ENCODE measurements at regions not wholly inside any gene's neighbourhood (a gene's known extent, or its start where the extent isn't known, plus 50 kb on each side); places are given as distances from the start of the nearest gene placed in this dataset.

- TF ChIP-seq POLR2AphosphoS5 (IDR thresholded peaks at IDR 0.05; ENCODE audit: low read depth, low read length) (no peak), TAF1 (IDR thresholded peaks at IDR 0.05; ENCODE audit: low read depth, low read length) (no peak), POLR2A (IDR thresholded peaks at IDR 0.05; ENCODE audit: low read depth, low read length) (no peak), SPI1 (IDR thresholded peaks at IDR 0.05; ENCODE audit: low read depth, low read length) (no peak)
Observed at GRCh38 chr12:60853407-60853806, 1257.6 kb downstream of the SLC16A7 start.
